ENCODE measurements at regions not wholly inside any gene's neighbourhood (a gene's known extent, or its start where the extent isn't known, plus 50 kb on each side); places are given as distances from the start of the nearest gene placed in this dataset.
A peak's percentile ranks its signal among the peaks of the same experiment; 100 is the strongest.
"Not testable (repeated sequence)": the region's sequence is repeated elsewhere in the genome, so short reads cannot be mapped to it uniquely, and the experiment has no call there.

DNA sequence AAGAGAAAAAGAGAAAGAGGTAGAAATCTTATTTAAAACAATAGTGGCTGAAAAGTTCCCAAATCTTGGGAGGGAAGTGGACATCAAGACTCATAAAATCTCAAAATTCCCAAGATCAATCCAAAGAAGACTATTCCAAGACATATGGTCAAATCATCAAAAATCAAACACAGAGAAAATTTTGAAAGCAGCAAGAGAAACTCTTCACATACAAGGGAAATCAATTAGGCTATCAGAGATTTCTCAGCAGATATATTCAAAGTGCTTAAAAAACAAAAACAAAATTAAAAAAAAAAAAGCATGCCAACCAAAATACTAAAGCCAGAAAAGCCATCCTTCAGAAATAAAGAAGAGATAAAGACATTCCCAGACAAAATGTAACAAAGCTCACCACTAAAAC is 52.6 kb upstream of the RALGPS2 start:
- TF ChIP-seq, protein P1, sequence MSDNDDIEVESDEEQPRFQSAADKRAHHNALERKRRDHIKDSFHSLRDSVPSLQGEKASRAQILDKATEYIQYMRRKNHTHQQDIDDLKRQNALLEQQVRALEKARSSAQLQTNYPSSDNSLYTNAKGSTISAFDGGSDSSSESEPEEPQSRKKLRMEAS (IDR thresholded peaks at IDR 0.05): no peak
- TF ChIP-seq, protein P2, sequence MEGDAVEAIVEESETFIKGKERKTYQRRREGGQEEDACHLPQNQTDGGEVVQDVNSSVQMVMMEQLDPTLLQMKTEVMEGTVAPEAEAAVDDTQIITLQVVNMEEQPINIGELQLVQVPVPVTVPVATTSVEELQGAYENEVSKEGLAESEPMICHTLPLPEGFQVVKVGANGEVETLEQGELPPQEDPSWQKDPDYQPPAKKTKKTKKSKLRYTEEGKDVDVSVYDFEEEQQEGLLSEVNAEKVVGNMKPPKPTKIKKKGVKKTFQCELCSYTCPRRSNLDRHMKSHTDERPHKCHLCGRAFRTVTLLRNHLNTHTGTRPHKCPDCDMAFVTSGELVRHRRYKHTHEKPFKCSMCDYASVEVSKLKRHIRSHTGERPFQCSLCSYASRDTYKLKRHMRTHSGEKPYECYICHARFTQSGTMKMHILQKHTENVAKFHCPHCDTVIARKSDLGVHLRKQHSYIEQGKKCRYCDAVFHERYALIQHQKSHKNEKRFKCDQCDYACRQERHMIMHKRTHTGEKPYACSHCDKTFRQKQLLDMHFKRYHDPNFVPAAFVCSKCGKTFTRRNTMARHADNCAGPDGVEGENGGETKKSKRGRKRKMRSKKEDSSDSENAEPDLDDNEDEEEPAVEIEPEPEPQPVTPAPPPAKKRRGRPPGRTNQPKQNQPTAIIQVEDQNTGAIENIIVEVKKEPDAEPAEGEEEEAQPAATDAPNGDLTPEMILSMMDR (IDR thresholded peaks at IDR 0.05; ENCODE audit: low read depth, low read length, missing input control): no peak

DNA sequence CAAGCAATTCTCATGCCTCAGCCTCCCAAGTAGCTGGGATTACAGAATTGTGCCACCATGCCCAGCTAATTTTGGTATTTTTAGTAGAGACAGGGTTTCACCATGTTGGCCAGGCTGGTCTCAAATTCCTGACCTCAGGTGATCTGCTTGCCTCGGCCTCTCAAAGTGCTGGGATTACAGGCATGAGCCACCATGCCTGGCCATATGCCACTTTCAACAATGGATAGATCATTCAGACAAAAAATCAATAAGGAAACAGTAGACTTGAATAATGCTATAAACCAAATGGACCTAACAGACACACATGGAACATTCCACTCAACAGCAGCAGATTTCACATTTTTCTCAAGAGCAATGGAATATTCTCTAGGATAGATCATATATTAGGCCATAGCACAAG is 50.5 kb upstream of the RALGPS2 start:
- not testable (repeated sequence) for H3K9me3 ChIP-seq (ENCODE audit: control insufficient read depth in 4 of 4, low read length in 3 of 4); H3K27me3 ChIP-seq (ENCODE audit: control insufficient read depth in 4 of 4, insufficient read depth in 4 of 4, low read length in 3 of 4); H3K4me1 ChIP-seq (ENCODE audit: control insufficient read depth in 4 of 4, insufficient read depth in 4 of 4, low read length in 3 of 4); H3K9ac ChIP-seq (ENCODE audit: low read depth in 1 of 2, low read length in 2 of 2); H3K36me3 ChIP-seq (ENCODE audit: control insufficient read depth in 4 of 4, insufficient read depth in 3 of 4, low read depth in 1 of 4, low read length in 3 of 4); DNase-seq (ENCODE audit: low spot score); H3K27ac ChIP-seq (ENCODE audit: low read depth in 1 of 2, low read length in 2 of 2); H3K4me3 ChIP-seq (ENCODE audit: low read depth in 1 of 3, low read length in 3 of 3)
- WGBS: 29% methylated on average over 1 of the region's 1 CpG
- peak; percentile 56 to 80 for TF ChIP-seq RXRA (IDR thresholded peaks at IDR 0.05)
- TF ChIP-seq SP1 (IDR thresholded peaks at IDR 0.05): peak; percentile 33
- peak; percentile 42 for TF ChIP-seq YY1 (IDR thresholded peaks at IDR 0.05)
- peak in 1 of 2 donors; percentile 56 for TF ChIP-seq RAD21 (IDR thresholded peaks at IDR 0.05)
- peak; percentile 20 to 37 for TF ChIP-seq HNF4A (conservative IDR thresholded peaks at IDR 0.05)
- TF ChIP-seq, protein P3, sequence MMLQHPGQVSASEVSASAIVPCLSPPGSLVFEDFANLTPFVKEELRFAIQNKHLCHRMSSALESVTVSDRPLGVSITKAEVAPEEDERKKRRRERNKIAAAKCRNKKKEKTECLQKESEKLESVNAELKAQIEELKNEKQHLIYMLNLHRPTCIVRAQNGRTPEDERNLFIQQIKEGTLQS (IDR thresholded peaks at IDR 0.05): peak; percentile 36

More for the DNA sequence above, 52.6 kb upstream of the RALGPS2 start:
- Histone ChIP-seq H3K27ac (ENCODE audit: low read depth in 1 of 2, low read length in 2 of 2) (no peak overlapping the region), H3K9ac (ENCODE audit: low read depth in 1 of 2, low read length in 2 of 2) (no peak overlapping the region), H3K4me3 (ENCODE audit: low read depth in 1 of 3, low read length in 3 of 3) (no peak overlapping the region), H3K27me3 (ENCODE audit: control insufficient read depth in 4 of 4, insufficient read depth in 4 of 4, low read length in 3 of 4) (no peaks in the 10 kb centered on the region), H3K4me1 (ENCODE audit: control insufficient read depth in 4 of 4, insufficient read depth in 4 of 4, low read length in 3 of 4) (peaks cover 0 to 3% (median 1%) of the 10 kb centered on the region in 4 donors), H3K36me3 (ENCODE audit: control insufficient read depth in 4 of 4, insufficient read depth in 3 of 4, low read depth in 1 of 4, low read length in 3 of 4) (no peaks in the 10 kb centered on the region), H3K9me3 (ENCODE audit: control insufficient read depth in 4 of 4, low read length in 3 of 4) (peaks cover 0 to 2% (median under 1%) of the 10 kb centered on the region in 4 donors)
- no peak for DNase-seq (ENCODE audit: low spot score)
